HG03354 (cell line): ENCODE measurements at regions not wholly inside any gene's neighbourhood (a gene's known extent, or its start where the extent isn't known, plus 50 kb on each side); places are given as distances from the start of the nearest gene placed in this dataset.
"Not testable (repeated sequence)": the region's sequence is repeated elsewhere in the genome, so short reads cannot be mapped to it uniquely, and the experiment has no call there.

Source experiments
- ATAC-seq: cut with Tn5 transposase; IDR thresholded peaks from one replicate; pipeline ENCODE4 v1.9.1; 2021; ENCODE audit warnings: mild to moderate bottlenecking; ENCODE audit not compliant: unreplicated experiment, poor library complexity, severe bottlenecking

- no peak for ATAC-seq
These were observed 807.8 kb upstream of the TMEM132C start for GRCh38 chr12:127459166-127459565.

GRCh38 chr12:127459687-127460086 is 807.3 kb upstream of the TMEM132C start:
- no peak for ATAC-seq

DNA sequence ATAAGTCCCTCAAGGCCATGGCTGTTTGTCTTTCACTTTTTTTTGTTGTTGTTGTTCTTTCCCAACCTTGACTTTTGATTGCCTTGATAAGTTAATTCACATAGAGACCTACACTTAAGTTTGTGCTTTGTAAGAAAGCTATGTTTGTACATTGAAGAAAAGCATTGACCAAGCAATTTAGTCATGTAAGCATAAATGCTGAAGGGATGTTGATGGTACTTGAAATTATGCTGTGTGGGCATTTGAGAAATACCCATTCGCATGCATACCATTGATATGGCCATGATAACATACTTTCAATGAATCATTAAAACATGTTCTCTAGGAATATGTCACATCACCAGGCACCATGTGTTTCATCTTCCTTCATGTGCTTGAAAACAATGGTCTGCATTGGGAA is 803.7 kb upstream of the TMEM132C start:
- no peak for ATAC-seq

DNA sequence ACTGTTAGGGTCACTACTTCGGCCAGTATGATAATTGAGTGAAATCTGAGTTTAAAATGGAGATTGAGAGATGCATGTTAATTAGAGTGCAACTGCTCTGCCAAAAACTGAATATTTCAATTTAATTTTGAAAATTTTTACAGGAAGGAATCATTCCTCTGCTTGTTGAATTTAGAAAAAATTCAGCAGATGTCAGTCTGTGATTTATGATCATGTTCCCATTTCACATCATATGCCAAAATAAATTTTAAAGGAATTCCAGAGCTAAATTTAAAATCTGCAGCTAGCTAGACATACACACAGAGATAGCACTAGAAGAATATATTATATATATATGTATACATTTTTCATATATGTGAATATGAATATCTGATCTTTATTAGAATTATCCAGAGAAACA is 797.6 kb upstream of the TMEM132C start:
- no peak for ATAC-seq

- ATAC-seq, result no peak
These were observed 793.2 kb upstream of the TMEM132C start for GRCh38 chr12:127473766-127474165.

- no peak for ATAC-seq
These were observed 787.7 kb upstream of the TMEM132C start for GRCh38 chr12:127479256-127479655.

GRCh38 chr12:127480775-127481314 is 786.1 kb upstream of the TMEM132C start:
- no peak for ATAC-seq

GRCh38 chr12:127482950-127483349 is 784.0 kb upstream of the TMEM132C start:
- no peak for ATAC-seq

- ATAC-seq, result no peak
These were observed 781.4 kb upstream of the TMEM132C start for GRCh38 chr12:127485528-127485927.

GRCh38 chr12:127487031-127487430 is 779.9 kb upstream of the TMEM132C start:
- ATAC-seq, result no peak

DNA sequence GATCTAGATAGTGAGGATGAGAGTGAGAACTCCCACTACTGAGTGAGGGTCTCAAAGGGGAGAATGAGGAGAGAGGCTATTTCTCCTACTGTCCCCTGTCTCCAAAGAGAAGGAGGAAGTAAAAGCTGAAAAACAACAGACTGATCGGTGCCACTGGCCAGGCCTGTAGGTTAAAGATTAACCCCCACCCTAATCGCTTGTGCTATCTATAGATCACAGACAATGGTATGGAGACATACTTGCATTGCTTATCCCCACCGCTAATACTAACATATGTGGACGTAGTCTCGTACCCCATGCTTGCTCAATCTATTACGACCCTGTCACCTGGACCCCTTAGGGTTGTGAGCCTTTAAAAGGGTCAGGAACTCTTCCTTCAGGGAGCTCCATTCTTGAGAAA is 777.9 kb upstream of the TMEM132C start:
- no peak for ATAC-seq

- ATAC-seq, result no peak
These were observed 771.7 kb upstream of the TMEM132C start for GRCh38 chr12:127494961-127495915.

- no peak for ATAC-seq
These were observed 770.7 kb upstream of the TMEM132C start for GRCh38 chr12:127496255-127496654.

GRCh38 chr12:127500512-127501035 is 766.4 kb upstream of the TMEM132C start:
- ATAC-seq, result no peak

DNA sequence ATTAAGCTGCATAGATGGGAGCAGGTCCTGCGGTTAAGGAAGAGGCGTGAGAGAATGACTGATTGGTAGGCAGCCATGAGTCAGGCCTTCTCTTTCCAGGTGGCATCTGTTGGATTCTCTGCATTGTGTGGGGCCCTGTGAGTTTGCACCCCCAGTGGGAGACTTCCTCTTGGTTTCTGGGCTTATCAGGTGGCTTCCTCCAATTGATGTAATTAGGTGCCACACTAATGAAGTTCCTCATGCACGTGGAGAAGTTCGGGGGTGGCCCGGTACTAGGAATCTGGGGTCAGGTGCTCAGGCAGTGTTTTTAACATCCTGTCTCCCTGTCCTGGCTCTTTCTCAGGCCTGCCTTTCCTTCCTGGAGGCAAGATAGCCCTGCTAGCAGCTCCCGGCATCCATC is 765.1 kb upstream of the TMEM132C start:
- no peak for ATAC-seq

DNA sequence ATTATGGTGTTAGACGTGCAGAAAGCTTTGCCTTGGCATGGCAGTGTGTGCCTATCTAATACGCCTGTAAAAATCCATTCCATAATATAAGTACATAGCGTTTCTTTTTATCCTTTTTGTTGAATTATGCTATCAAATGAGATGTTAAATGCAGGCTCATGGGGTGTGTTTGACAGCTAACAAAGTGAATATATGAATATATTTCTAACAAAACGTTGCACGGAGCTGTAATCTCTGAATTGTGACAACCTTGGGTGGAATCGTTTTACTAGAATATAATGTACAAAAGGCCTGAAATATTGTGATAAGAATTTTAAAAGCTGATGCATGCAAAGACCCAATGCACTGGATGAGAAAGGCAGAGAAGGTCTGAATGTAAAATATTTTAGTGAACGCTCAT is 763.7 kb upstream of the TMEM132C start:
- no peak for ATAC-seq

- ATAC-seq, result not testable (repeated sequence)
These were observed 763.0 kb upstream of the TMEM132C start for GRCh38 chr12:127503996-127504395.

DNA sequence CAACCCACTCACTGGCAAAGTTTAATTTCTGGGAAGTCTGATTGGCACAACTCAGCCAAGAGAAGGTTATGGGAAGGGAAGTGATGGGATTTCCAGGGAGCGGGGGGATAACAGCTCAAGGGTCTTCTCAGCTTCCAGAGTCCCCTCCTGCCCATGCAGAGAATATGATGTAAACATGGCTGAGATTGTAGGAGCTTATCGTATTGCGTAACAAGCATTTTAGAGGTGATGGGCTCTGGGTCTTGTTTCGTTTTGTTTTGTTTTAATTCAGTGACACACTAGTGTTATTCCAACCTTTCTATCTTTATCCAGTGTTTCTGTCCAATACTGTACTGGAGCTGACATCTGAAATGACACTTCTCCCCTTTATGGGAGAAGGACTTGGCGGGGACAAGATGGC is 762.1 kb upstream of the TMEM132C start:
- no peak for ATAC-seq

DNA sequence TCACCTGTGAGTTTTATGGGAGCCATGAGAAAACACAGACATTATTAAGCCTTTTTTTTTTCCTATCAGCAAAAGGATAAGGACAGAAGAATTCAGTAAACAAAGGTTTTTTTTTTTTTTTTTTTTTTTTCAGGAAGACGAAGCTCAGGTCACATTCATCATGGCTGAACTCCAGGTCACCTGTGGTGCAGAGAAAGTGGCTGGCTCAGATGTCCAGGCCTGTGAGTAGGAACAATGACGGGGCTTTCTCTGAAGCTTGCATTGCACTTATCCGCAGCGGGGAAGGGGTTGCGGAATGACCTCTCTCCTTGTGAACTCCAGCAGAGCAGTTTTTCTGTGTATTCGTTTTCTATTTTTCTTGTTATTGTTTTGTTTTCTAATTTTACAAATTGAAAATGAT is 759.6 kb upstream of the TMEM132C start:
- ATAC-seq, result no peak

DNA sequence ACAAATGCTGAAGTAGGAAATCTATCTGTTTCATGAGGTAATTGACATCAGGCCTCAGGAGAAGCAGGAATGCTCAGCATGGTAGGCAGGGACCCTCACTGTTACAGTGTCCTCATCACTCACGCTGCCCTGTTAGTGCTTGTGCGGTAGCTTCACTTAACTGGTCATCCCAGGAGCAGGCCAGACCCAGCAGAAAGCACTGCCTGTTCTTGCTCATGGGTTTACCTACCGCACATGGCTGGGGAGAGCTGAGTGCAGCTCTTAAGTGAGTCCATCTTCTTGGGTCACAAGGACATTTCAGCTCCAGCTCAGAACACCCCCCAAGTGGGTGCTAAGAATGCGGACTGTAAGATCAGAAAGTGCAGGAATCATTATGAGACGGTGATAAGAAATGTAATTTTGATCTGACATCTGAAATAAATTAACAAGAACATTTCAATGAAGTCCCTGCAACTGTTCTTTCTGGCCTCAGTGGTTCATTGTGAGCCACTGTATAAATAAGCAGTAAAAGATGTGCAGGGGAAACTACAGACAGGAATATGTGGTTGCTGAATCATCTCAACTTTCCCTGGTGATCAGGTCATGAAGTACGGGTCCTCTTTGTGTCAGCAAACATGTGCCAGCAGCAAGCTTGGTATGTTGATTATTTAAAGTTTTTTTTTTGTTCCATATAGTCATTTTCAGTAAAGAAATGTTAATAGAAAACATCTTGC is 757.7 kb upstream of the TMEM132C start:
- ATAC-seq, result no peak
